ENCODE measurements at regions not wholly inside any gene's neighbourhood (a gene's known extent, or its start where the extent isn't known, plus 50 kb on each side); places are given as distances from the start of the nearest gene placed in this dataset.

GRCh38 chr11:79942646-79943045, 501.8 kb upstream of the TENM4 start:
- TF ChIP-seq CTCF (IDR thresholded peaks at IDR 0.05) (no peak), POLR2A (IDR thresholded peaks at IDR 0.05) (no peak)

Measured in adrenal gland (tissue), 5 donors.